Activated T-helper 2 cell treated with anti-CD3 and anti-CD28 coated beads, Interferon-gamma antibody, Interleukin-2, Interleukin-4, amounts not matched to agents 10 μg/mL and 5 μg/mL and 100 μg/mL, durations not matched to agents 14 hours and 24 hours and 36 hours (primary cell): ENCODE measurements at regions not wholly inside any gene's neighbourhood (a gene's known extent, or its start where the extent isn't known, plus 50 kb on each side); places are given as distances from the start of the nearest gene placed in this dataset.

ENCODE experiments used
- DNase-seq: peaks from one replicate; pipeline ENCODE4 v3.0.0; 2021; ENCODE audit warnings: low spot score
- H3K27ac Mint-ChIP-seq: one replicate; pipeline ENCODE4 v1.8.0; 2021; ENCODE audit warnings: mixed read lengths
- H3K27me3 Mint-ChIP-seq: one replicate; pipeline ENCODE4 v1.8.0; 2021; ENCODE audit warnings: low read depth, mixed read lengths
- H3K36me3 Mint-ChIP-seq: one replicate; pipeline ENCODE4 v1.8.0; 2021; ENCODE audit warnings: low read depth, mixed read lengths
- H3K4me1 Mint-ChIP-seq: one replicate; pipeline ENCODE4 v1.8.0; 2021; ENCODE audit warnings: low read depth, mixed read lengths
- H3K4me3 Mint-ChIP-seq: one replicate; pipeline ENCODE4 v1.8.0; 2021; ENCODE audit warnings: low read depth, mild to moderate bottlenecking, moderate library complexity, mixed read lengths
- H3K9me3 Mint-ChIP-seq: one replicate; pipeline ENCODE4 v1.8.0; 2021; ENCODE audit warnings: mixed read lengths
- intact Hi-C: fragments of 100-400 bp; cut with micrococcal nuclease; formaldehyde crosslinking; loops from one replicate; pipeline ENCODE4 v1.15.1; 2023

DNA sequence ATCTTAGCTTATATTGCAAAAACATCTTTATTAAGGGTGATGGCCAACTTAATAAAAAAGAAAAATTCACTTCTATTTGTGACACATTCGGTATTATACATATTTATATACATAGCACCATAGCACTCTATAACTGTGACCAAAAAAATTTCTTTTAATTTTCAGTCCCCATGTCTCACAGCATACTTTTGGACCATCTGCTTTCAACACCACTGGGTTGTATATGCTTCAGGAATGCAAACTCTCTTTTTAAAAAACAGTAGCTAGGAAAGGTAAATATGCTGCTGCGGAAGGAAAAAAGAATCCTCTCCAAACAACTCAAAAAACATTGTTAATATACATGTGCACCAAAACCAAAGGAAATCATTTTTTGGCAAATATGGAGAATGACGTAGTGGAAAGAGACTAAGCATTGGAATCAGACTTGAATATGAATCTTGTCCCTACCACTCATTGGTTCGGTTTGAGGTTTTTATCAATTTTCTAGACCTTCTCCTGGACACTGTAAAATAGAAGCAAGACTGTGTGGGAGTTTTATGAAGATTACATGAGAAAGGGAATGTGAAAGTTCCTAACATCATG lies 227.9 kb downstream of the BLID start:
- Mint-ChIP-seq H3K36me3 (no peaks in the 10 kb centered on the region), H3K4me3 (no peak overlapping the region), H3K4me1 (no peaks in the 10 kb centered on the region), H3K9me3 (no peaks in the 10 kb centered on the region), H3K27me3 (no peaks in the 10 kb centered on the region), H3K27ac (no peak overlapping the region)
- DNase-seq = no peak
- intact Hi-C loops = no loop called here

DNA sequence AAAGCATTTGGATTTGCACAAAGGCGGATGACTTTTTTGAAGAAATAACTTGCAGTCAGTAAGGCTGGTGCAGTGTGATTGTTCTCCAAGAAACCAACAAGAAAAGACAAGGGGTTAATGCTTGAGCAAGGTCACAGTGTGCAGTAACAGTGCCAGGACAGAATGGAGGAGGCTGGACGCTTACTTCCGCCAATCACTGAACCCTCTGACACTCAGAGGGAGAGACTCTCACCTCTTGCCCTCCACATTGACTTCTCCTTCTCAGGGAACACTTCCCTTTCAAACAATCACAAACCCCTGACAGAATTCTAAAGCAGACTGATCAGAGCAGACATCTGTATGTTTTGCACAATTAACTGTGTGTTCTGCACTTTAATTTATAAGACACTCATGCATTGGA lies 228.4 kb downstream of the BLID start:
- Mint-ChIP-seq H3K4me1 (no peaks in the 10 kb centered on the region), H3K36me3 (no peaks in the 10 kb centered on the region)
- intact Hi-C loops = no loop called here

DNA sequence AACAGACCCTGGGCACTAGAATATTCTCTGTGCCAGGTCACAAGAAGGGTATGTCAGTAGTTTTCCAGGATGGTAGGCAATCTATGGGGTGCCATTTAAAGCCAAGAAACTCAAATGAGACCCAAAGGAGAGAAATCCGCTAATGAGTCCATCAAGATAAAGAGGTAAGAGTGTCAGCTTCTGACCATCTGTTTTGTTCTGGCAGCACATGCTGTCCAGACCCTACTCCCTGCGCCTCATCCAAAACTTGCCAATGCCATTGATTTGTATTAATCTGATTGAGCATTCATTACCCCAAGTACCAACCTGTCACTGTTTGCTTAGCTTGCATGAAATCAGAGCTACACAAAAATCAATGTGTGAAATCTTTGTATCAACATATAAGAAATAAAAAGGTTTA lies 229.0 kb downstream of the BLID start:
- no peak for DNase-seq
- H3K36me3 Mint-ChIP-seq = no peaks in the 10 kb centered on the region
- H3K4me3 Mint-ChIP-seq = no peak overlapping the region
- no peaks in the 10 kb centered on the region for H3K4me1 Mint-ChIP-seq
- intact Hi-C loops = no loop called here
- H3K27ac Mint-ChIP-seq = no peak overlapping the region
- no peaks in the 10 kb centered on the region for H3K9me3 Mint-ChIP-seq
- H3K27me3 Mint-ChIP-seq = no peaks in the 10 kb centered on the region

More for the DNA sequence above, 228.4 kb downstream of the BLID start:
- DNase-seq = no peak
- Mint-ChIP-seq H3K4me3 (no peak overlapping the region), H3K27me3 (no peaks in the 10 kb centered on the region), H3K9me3 (no peaks in the 10 kb centered on the region), H3K27ac (no peak overlapping the region)

DNA sequence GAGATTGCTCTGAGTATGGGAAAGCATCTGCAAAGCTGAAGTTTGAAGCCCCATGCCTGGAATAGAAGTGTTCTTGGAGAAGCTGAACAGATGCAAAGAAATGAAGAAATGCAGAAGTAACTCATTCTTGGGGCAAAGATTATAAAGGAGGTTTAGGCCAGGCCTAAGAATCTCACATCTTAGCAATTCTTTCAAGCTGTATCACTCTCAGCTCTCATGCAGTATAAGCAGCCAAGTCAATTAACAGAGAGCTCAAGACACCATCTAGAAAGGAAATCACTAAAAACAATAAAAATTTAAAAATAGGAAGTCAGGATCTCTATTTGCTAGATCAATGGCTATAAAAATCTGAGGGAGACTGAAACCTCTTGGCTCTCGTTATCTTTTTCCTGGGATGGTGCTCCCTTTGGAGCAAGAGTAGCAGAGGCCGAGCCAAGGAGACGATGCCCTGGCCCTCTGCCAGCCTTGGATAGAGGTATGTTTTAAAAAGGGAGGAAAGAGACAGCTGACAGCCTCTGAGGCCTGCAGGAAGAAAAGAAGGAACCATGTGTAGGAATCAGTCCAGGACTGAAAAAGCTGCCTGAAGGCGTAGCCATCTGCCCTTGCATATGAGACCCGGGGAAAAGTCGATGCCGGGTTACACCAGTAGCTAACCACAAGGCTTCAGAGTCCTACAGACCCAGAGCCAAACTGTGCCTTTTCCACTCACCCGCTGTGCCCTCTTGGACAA lies 229.8 kb downstream of the BLID start:
- no peak for DNase-seq
- intact Hi-C loops = no loop called here
- Mint-ChIP-seq H3K36me3 (no peaks in the 10 kb centered on the region), H3K4me3 (no peak overlapping the region), H3K9me3 (no peaks in the 10 kb centered on the region), H3K4me1 (no peaks in the 10 kb centered on the region), H3K27ac (no peak overlapping the region), H3K27me3 (no peaks in the 10 kb centered on the region)

DNA sequence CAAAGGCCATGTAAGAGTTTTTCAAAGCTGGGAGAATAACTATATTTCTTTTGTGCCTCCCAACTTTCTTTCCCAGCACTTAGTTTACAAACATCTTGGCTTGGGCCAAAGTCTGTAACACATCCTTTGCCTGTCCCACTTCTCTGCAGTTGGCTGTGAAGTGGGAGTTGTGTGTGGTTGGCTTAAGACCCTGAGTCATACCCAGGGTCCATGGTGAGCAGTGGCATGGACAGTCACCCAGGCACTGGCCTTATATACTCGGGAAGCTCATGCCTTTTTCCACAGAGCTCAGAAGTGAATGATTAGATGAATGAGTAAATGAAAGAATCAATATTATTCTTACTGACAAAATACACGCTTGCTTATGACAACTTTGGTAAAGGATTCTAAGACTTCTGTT lies 231.4 kb downstream of the BLID start:
- no peaks in the 10 kb centered on the region for H3K36me3 Mint-ChIP-seq
- no peaks in the 10 kb centered on the region for H3K4me1 Mint-ChIP-seq
- intact Hi-C loops = no loop called here
- H3K4me3 Mint-ChIP-seq = no peak overlapping the region
- H3K9me3 Mint-ChIP-seq = no peaks in the 10 kb centered on the region
- H3K27ac Mint-ChIP-seq = no peak overlapping the region
- H3K27me3 Mint-ChIP-seq = no peaks in the 10 kb centered on the region
- DNase-seq = no peak

DNA sequence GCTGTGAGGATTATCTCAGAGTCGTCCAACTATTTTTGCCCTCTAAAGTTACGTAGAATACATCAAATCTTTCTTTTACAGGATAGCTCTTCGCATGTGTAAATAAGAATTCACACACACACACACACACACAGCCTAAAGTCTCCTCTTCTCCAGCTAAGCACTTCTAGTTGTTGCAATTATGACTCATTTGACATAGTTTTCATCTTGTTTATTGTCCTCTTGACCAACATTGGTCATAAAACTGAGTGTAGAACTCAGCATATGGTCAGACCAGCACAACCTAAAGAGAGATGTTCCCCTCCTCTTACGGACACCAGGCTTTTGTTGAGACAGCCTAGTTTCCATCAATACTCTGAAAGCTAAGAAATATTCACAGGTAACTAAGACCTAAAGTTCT lies 234.2 kb downstream of the BLID start:
- H3K36me3 Mint-ChIP-seq = no peaks in the 10 kb centered on the region
- H3K27me3 Mint-ChIP-seq = no peaks in the 10 kb centered on the region
- intact Hi-C loops = no loop called here
- no peaks in the 10 kb centered on the region for H3K9me3 Mint-ChIP-seq
- H3K27ac Mint-ChIP-seq = no peak overlapping the region
- DNase-seq = no peak
- H3K4me3 Mint-ChIP-seq = no peak overlapping the region
- H3K4me1 Mint-ChIP-seq = no peaks in the 10 kb centered on the region

DNA sequence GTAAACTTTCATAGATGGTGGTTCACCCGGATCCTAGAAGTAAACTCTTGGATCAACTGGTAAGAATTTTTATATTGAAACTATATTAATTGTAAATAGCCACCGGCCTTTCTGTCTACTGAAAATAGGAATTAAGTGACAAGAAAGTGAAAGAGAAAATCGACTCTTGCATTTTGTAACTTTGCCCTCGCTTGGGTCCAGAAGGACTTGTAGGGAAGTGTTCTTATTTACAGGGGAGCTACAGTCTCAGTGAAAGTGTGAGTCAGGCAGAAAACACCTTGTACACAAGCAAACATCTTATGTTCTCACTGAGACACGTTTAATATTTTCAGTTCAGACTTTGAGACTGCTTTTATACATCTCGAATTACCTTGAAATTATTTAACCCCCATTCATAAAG lies 238.9 kb downstream of the BLID start:
- Mint-ChIP-seq H3K4me3 (no peak overlapping the region), H3K4me1 (no peaks in the 10 kb centered on the region), H3K27ac (no peak overlapping the region), H3K36me3 (no peaks in the 10 kb centered on the region), H3K27me3 (no peaks in the 10 kb centered on the region), H3K9me3 (no peaks in the 10 kb centered on the region)
- intact Hi-C loops = no loop called here
- DNase-seq = no peak

DNA sequence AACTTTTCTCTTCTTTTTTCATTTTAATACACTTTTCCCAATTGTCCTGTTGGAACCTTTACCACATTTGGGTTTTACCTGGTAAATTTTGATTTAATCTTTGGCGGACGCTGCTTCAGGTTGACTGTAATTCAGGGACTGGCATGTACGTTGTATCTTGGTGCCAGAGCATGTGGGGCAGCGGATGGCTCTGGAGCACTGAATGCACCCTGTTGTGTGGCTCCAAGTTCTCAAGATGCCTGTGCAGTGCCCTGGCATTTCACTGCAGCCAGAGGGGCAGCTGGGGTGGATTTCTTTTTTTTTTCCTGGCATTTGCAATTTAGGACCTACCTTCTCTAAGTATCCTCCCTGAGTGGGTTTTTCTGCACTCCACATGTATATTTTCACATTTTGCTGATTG lies 242.2 kb downstream of the BLID start:
- Mint-ChIP-seq H3K27ac (no peak overlapping the region), H3K36me3 (no peaks in the 10 kb centered on the region), H3K4me1 (no peaks in the 10 kb centered on the region), H3K9me3 (no peaks in the 10 kb centered on the region), H3K27me3 (no peaks in the 10 kb centered on the region), H3K4me3 (no peak overlapping the region)
- intact Hi-C loops = no loop called here
- no peak for DNase-seq

DNA sequence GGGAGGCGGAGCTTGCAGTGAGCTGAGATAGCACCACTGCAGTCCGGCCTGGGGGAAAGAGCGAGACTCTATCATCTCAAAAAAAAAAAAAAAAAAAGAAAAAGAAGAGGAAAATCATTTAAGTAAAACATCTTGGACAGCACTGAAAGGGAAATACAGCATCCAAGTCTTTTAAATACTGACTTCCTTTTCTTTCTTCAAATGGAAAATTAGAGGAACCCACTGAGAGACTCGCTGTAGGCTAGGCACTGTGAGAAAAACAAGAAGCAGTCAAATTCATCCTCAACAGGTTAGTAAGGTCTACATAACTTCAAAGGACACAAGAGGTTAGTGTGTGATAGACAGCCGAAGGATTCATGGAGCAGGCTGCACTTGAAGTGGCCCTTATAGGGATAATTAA lies 243.7 kb downstream of the BLID start:
- Mint-ChIP-seq H3K4me3 (no peak overlapping the region), H3K27me3 (no peaks in the 10 kb centered on the region), H3K36me3 (no peaks in the 10 kb centered on the region), H3K9me3 (no peaks in the 10 kb centered on the region), H3K27ac (no peak overlapping the region), H3K4me1 (no peaks in the 10 kb centered on the region)
- intact Hi-C loops = no loop called here
- no peak for DNase-seq

DNA sequence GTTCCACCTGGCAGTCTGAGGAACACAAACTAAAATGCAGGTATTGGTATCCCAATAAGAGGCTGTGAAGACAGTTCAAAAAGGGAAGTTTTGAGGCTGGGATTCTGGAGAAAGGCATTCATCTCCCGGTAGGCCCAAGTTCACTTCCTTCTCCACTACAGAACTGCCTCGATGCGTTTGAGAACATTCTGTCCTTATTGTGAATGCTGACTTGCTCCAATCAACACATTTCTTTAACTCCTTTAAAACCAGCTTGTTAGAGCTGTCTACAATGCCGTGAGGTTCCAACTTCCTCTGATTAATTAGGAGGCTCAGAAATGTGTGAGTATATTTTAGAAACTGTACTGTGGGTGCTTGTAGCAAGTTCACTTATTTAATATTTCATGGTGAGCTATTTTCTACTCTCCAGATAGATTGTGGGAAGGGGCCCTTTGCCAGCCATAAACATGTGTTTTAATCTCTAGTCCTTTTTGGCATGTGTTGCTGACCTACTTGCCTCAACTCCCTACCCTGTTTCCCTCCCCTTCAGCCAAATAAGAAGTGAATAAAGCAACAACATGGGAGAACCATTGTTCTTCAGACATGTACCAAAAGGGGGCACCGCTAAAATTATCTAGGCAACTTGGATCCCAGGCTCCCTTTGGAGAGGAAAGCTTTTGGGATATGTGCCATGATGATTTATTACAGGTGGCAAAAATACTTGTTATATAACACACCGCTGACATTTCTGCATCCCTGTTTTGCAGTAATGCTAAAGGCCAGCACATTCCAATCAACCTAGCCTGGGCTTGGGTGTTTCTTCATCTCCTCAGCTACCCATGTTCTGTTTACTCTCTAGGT lies 245.6 kb downstream of the BLID start:
- no peak overlapping the region for H3K4me3 Mint-ChIP-seq
- no peaks in the 10 kb centered on the region for H3K36me3 Mint-ChIP-seq
- no peaks in the 10 kb centered on the region for H3K4me1 Mint-ChIP-seq
- no peak overlapping the region for H3K27ac Mint-ChIP-seq
- no peak for DNase-seq
- H3K9me3 Mint-ChIP-seq = no peaks in the 10 kb centered on the region
- intact Hi-C loops = no loop called here
- no peaks in the 10 kb centered on the region for H3K27me3 Mint-ChIP-seq

DNA sequence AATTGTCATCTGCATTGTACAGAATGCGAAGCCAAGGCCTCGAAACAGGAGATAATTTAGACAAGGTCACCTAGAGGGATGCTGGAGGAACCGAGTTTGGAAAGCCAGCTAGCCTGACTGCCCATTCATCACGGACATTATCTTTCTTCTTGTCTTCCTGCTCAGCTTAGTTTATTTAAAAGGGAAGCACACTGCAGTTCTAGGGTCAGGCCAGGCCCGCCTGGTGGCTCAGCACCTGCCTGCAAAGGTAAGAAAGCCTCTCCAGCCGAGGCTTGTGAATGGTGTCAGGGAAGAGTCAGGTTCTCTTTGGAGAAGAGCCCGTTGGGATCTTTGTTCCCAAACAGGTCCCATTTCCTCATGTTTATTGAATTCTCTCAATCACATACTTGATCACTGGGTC lies 246.5 kb downstream of the BLID start:
- intact Hi-C loops = no loop called here
- H3K4me1 Mint-ChIP-seq = no peaks in the 10 kb centered on the region
- H3K9me3 Mint-ChIP-seq = no peaks in the 10 kb centered on the region
- no peak for DNase-seq
- no peaks in the 10 kb centered on the region for H3K36me3 Mint-ChIP-seq
- no peak overlapping the region for H3K27ac Mint-ChIP-seq
- no peak overlapping the region for H3K4me3 Mint-ChIP-seq
- H3K27me3 Mint-ChIP-seq = no peaks in the 10 kb centered on the region

DNA sequence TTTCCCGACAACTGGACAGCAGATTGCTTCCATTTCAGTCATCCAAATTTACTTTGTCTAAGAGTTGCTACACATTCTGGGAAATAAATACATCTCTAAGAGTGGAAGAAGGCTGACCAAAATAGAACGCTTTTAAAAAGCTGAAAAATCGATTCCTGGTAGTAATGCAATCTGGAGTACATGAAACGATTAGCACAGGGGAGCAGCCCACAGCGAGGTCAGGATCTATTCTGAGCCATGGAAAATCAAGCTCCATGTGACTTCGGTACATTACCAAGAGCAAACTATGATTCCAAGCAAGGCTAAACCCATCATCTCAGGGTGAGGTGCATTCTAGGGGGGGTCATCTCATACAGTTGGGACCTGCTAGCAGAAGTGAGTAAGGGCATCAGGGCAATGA lies 249.3 kb downstream of the BLID start:
- no peaks in the 10 kb centered on the region for H3K27me3 Mint-ChIP-seq
- intact Hi-C loops = no loop called here
- no peaks in the 10 kb centered on the region for H3K4me1 Mint-ChIP-seq
- no peaks in the 10 kb centered on the region for H3K9me3 Mint-ChIP-seq
- no peak for DNase-seq
- no peaks in the 10 kb centered on the region for H3K36me3 Mint-ChIP-seq
- no peak overlapping the region for H3K4me3 Mint-ChIP-seq
- no peak overlapping the region for H3K27ac Mint-ChIP-seq

DNA sequence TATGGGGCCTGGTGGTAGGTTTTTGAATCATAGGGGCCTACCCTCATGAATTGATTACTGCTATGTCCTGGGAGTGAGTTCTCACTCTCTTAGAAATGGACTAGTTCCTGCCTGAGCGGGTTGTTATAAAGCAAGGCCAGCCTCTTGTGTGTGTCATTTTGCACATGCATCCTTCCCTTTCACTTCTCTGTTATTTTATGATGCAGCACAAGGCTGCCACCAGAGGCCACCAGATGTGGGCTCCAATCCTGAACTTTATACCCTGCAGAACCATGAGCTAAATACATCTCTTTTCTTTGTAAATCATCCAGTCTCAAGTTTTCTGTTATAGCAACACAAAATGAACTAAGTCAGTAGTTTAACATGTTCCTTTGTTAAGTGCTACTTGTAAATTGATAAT lies 251.4 kb downstream of the BLID start:
- H3K4me3 Mint-ChIP-seq = no peak overlapping the region
- H3K9me3 Mint-ChIP-seq = no peaks in the 10 kb centered on the region
- H3K27ac Mint-ChIP-seq = no peak overlapping the region
- intact Hi-C loops = no loop called here
- DNase-seq = no peak
- H3K27me3 Mint-ChIP-seq = no peaks in the 10 kb centered on the region
- no peaks in the 10 kb centered on the region for H3K36me3 Mint-ChIP-seq
- no peaks in the 10 kb centered on the region for H3K4me1 Mint-ChIP-seq
